Raji (cell line): ENCODE measurements at regions not wholly inside any gene's neighbourhood (a gene's known extent, or its start where the extent isn't known, plus 50 kb on each side); places are given as distances from the start of the nearest gene placed in this dataset.

Source experiments
- POLR2A ChIP-seq: IDR thresholded peaks from 2 replicates; pipeline ENCODE4 v1.6.1; 2011; ENCODE audit warnings: low read depth, low read length, control low read depth; ENCODE audit not compliant: insufficient read depth

DNA sequence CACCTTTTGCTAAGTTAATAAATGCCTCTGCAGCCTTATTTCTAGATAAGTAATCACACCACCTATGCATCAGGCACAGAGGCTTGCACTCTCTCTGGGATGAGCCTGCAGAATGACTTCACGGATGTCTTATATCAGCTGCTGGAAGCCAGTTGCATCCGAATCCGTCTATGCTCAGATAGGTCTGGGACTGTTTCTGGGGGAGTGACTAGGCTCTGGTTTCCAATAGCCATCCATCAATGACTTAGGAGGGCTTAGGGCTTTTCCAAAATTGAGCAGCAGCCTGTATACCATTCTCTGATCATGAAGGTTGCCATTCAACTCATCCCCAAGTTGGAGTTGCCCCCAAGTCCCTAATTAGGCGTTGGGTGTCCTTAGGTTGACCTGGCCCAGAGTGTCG is 113.3 kb upstream of the ERCC4 start:
- no peak for TF ChIP-seq POLR2A

- no peak for TF ChIP-seq POLR2A
Measured at GRCh38 chr16:13808102-13808501, 111.9 kb upstream of the ERCC4 start.

GRCh38 chr16:13809765-13810164 is 110.2 kb upstream of the ERCC4 start:
- TF ChIP-seq POLR2A = no peak

DNA sequence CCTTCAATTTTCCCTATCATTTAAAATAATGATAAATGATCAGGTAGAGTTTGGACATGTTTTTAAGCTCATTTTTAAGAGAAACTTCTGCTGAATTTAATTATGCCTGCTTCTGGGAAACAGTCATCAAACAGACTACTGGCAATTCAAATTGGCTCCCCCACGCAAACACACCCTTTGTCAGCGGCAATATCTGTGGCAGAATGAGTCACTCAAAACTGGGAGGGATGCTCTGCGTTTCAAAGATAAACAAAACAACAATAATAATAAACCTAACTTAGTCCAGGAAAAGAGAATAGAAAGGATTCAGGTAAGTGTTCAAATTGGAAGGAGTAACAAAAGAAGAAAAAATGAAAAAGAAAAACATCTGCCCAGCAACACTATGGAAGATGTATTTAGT is 108.1 kb upstream of the ERCC4 start:
- TF ChIP-seq POLR2A = no peak

DNA sequence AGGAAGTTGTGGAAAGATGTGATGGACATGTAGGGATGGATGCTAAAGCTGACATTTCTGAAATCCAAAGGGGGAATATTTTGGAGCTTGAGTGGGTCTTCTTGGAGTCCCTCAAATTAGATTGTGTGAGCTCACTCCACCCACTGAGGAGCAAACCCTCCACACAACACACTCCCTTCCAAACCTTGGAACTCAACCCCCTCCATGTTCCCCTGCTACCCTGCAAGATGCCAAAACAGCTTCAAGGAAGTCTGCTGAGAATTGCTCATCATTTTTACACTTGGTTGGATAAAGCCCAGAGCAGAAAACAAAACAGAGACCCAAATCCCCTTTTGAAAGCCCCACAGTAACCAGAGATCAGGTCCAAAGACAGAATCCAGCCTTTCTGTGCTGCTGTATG is 103.3 kb upstream of the ERCC4 start:
- TF ChIP-seq POLR2A = no peak

DNA sequence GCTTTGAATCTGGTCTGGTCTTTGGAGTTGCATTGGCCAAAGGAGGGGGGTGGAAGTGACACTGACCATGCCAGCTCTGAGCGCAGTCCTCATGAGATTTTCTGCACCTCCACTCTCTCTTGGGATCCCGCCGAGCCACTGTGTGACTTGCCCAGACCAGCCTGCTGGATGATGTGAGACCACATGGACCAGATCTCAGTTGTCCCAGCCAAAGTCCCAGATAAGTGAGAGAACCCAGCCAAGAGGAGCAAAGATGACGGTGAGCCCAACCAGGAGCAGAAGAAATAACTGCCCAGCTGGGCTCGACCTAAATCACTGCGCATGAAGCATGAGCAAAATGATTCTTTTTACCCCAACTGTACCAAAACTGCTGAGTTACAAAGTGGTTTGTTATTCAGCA is 96.5 kb upstream of the ERCC4 start:
- TF ChIP-seq POLR2A = no peak

GRCh38 chr16:13829697-13830299 is 90.2 kb upstream of the ERCC4 start:
- TF ChIP-seq POLR2A = no peak

GRCh38 chr16:13833515-13833914 is 86.4 kb upstream of the ERCC4 start:
- TF ChIP-seq POLR2A = no peak

- TF ChIP-seq POLR2A = no peak
Measured at GRCh38 chr16:13835387-13835786, 84.6 kb upstream of the ERCC4 start.

DNA sequence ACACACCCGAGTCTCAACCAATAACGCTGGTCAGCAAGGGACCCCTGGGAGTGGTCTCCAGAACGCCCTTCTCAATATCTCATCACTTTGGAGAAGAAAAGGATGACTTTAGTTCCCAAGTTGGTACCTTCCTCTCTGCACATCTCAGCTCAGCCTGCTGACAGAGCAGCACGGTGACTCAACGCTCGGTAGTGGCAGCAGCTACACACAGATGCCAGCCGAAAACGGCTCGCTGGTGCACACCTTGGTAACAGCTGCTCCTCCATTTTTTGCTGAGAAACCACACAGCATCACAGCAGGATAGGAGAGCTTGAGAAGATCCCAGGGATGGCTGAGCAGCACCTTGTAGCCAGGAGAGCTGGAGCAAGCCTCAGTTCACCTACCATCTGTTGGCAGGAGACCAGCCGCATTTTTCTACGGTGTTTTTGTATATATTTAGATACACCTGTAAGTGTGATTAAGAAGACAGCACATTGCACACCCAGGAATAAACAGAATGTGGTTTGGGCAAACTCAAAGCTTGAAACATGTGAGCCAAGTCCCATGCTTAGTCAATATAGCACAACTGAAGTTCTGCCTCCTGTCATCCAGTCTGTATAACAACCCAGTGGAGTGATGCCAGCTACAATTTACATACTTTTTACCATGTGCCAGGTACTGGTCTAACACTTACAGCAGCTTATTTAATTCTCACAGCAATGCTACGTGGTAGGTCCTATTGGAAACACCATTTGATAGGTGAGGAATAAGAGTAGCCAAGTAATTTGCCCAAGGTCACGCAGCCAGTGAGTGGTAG is 83.8 kb upstream of the ERCC4 start:
- TF ChIP-seq POLR2A = no peak

DNA sequence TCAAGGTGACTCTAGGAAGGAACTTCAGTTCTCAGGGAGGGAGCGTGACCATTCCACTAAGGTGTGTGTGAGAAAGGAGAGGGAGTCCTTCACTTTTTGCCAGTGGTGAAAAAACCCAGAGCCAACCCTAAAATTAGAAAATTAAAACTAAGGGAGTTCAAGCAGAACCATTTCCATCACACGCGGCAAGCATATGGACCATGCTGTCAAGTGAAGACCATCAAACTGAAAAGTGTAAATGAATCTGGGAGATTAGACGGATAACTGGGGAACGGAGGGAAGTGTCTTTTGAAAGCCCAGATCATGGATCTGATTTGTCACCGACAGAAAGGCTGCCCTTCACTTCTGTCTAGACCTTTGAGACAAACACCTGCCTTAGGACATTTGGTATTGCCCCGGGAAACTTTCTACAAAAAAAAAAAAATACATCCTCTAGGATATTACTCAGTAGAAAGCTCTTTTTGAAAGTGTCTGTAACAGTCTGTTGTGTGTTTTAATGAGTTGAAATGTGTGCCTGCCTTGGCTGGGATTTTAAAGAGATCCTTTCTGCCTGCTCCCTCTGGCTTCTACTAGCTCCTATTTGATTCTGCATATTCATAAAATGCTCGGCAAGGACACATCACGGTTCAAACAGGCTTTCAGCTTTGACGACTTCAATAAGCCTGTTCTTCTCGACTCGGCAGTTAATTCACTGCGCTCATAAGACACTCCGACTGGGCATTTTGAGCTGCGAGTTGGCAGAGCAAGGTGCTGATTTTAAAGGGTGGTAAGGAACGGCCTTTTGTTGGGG is 81.4 kb upstream of the ERCC4 start:
- no peak for TF ChIP-seq POLR2A

DNA sequence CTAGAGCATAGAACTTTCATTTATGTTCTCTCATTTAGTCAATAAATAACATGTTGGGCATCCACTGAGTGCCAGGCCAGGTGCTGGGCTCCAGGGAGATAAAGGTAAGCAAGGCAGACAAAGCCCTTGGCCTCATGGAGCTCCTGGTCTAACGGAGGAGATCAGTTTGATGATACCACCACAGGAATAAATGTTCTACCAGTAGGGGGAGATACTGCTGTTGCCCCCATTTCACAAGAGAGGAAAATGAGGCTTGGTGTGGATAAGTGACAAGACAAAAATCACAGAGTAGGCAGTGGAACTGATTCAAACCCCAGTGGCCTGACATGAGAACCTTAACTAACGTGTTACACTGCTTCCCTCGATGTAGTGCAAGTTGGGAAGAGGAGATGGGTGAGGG is 80.4 kb upstream of the ERCC4 start:
- TF ChIP-seq POLR2A = no peak

DNA sequence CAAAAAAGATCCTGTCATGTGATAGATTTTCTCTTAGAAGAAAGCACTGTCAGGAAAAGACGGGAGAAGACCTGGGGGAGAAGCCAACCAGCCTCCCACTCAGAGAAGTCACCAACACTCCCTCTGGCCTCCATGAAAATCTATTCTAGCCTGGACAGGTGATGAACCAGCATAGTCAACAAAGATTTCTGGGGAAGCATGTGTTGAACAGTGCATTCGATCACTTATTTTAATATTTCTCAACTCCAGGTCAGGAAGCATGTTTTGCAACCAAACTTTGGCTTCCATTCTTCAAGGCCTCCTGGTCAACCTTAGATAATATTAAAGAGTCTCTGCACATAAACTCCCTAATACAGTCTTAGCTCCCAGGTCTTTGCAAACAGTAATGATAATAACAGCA is 74.7 kb upstream of the ERCC4 start:
- TF ChIP-seq POLR2A = no peak

DNA sequence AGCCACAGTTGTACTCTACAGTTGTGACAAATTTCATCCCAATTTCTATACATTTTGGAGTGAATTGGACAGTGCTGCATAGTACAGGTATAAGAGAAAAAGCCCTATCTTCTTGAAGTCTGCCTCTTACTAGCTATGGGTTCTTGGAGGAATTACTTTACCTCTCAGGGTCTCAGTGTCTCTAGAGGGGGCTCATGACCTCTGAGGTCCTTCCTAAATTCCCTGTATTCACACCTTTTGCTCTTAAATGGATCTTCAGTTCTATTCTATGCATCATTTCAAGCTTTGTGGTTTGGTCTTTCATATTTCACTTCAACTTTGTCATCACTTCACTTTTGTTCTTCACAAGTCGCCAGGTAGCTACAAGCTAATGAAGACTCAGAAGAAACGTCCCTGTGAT is 71.2 kb upstream of the ERCC4 start:
- no peak for TF ChIP-seq POLR2A

DNA sequence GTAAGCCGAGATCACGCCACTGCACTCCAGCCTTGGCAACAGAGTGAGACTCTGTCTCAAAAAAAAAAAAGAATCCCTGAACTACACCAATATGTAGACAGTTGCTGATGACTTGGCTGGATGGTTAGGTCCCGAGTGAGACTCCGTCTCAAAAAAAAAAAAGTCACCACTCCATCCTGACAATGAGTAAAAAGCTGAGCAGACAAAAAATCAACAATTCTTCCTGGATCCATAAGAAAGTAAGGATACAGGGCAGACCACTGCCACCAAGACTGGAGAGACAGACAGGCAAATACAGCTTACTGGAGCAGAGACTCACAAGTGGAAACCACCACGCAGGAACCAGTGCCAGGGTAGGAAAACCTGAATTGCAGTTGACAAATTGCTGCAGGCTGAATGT is 67.1 kb upstream of the ERCC4 start:
- no peak for TF ChIP-seq POLR2A

GRCh38 chr16:13856398-13856797 is 63.6 kb upstream of the ERCC4 start:
- TF ChIP-seq POLR2A = no peak
